Anterior cingulate cortex (tissue), 58 donors: ENCODE measurements at regions not wholly inside any gene's neighbourhood (a gene's known extent, or its start where the extent isn't known, plus 50 kb on each side); places are given as distances from the start of the nearest gene placed in this dataset.

Experiments
- DNase-seq, 58 donors: peaks; one replicate each; lab custom pipeline; 2025; lab: John Stamatoyannopoulos, UW

DNA sequence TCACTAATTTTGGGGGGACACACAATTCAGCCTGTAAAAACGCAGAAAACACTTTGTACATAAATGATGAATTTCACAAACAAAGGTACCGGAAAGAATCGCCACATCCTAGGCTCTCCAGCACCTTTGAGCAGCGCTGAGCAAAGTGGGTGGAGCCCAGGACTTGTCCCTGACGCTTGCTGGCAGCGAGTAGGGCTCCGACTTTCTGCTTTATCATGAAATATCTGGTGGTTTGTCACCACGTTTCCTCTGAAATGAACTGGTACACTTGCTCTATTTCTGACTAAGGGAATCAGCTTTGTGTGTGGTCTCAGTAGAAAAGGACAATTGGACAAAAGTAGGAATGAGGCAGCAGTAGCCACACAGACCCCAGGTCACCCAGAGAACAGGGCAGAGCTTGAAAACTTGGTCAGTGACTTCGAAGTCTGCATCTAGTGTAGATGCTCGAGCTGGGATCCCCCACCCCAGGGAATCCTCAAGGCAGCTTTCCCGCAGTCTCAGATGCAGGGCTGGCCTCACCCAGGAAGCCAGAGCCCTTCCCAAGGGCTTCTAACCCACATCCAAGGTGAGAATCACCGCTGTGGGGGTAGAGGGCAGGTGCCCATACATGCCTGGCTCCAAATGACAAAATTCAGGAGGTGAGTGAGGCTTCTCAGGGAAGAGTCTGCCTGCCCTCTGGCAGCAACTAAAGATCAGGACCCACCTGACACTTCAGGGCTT, 85.3 kb upstream of the SOX1 start:
- no peak for DNase-seq

GRCh38 chr13:111984349-111984748, 82.6 kb upstream of the SOX1 start:
- DNase-seq: no peak

DNA sequence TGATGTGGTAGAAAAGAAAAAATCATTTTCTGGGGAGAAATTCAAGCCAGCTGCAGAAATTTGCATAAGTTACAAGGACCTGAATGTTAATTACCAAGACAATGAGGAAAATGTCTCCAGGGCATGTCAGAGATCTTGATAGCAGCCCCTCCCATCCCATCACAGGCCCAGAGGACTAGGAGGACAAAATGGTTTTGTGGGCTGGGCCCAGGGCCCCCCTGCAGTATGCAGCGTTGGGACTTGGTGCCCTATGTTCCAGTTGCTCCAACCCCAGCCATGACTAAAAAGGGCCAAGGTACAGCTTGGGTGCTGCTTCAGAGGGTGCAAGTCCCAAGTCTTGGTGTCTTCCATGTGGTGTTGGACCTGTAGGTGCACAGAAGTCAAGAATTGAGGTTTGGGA, 76.6 kb upstream of the SOX1 start:
- no peak for DNase-seq

DNA sequence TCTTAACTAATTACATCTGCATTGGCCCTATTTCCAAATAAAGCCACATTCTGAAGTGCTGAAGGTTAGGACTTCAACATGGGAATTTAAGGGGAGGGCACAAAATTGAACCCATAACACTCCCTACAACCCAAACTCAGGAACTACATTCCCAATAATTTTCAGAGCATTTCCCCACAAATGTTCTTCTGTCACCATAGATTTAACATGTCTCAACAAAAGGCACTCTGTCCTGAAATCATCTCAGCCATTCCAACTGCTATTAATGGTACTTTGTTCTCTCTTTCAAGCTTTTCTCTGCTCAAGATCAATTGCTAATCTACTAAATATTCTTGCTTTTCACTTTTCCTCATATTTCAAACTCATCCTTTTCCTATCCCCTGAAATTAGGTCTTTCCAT, 74.0 kb upstream of the SOX1 start:
- no peak for DNase-seq

DNA sequence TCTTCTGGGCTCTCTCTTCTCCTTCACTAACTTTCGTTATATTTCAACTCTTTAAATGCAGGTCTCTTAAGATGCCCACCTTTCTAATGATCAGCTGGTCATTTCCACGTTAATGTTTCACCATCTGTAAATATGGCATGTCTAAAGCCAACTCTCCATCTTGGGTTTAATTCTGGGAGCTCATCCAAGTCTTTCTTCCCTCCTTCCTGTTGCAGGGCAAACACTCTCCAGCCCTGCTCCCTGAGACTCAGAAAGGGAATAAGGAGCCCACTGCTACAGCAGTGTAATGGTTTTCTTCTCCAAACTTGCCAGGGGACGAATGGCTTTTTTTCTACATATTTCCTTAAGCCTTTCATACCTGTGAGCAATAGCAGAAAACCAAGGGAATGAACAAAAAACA, 73.3 kb upstream of the SOX1 start:
- DNase-seq: no peak

DNA sequence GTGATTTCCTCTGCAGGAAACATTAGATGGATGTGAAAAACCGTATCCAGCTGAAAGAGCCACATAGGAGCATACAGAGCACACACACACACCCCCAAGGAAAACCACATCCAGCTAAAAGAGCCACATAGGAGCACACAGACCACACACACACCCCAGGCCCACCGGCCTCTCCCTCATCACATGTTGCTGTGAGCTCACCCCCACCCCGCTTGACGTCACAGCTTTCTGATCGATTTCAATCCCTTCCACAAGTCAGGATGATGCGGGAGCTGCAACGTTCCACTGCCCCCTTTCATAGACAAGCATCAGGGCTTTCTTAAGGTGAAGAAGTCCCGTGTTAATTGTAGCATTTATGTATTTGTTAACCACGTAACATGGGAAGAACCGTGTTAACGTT, 72.4 kb upstream of the SOX1 start:
- DNase-seq: no peak

DNA sequence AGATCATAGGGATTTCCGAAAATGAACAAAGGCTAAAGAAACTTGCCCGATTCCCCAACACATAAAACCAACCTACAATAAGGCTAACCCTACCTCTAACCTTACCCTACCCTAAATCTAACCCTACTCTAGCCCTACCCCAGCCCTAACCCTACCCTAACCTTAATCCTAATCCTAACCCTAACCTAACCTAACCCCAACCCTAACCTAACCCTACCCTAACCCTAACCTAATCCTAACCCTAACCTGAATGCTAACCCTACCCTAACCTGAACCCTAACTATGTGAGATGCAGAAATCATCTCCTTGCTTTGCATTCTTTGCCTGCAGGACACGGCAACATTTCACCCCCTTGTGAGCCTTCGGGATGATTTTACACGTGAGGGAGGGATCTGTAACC, 67.6 kb upstream of the SOX1 start:
- DNase-seq: no peak

GRCh38 chr13:112000888-112001287, 66.1 kb upstream of the SOX1 start:
- DNase-seq: no peak

GRCh38 chr13:112001571-112001970, 65.4 kb upstream of the SOX1 start:
- no peak for DNase-seq

- no peak for DNase-seq
Observed at GRCh38 chr13:112003396-112003795, 63.6 kb upstream of the SOX1 start.

- no peak for DNase-seq
Observed at GRCh38 chr13:112003941-112004340, 63.0 kb upstream of the SOX1 start.

DNA sequence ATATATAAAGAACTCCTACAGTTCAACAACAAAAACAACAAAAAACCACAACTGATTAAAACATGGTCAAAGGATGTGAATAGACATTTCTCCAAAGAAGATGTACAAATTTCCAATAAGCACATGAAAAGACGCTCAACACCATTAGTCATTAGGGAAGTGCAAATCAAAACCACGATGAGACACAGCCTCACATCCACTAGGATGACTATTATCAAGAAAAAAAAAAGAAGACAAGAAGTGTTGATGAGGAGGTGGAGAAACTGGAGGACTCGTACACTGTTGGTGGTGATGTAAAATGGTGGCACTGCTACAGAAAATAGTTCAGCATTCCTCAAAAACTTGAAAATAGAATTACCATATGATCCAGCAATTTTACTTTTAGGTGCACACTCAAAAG, 61.0 kb upstream of the SOX1 start:
- no peak for DNase-seq

DNA sequence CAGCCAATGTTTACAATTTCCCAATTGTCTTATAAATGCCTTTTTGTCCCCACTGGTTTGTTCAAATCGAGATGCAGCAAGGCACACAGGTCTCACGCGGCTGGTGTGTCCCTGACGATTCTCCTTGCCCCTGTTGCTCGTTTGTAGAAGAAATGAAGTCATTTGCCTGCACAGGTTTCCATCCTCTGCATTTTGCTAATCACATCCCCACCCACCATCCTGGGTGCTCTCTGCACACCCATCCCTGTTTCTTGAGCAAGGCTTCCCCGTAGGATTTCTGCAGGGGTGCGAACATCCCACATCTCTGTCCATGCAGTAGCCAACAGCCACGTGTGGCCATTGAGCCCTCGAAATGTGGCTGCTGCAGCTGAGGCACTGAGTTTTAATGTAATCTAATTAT, 59.8 kb upstream of the SOX1 start:
- DNase-seq: no peak

DNA sequence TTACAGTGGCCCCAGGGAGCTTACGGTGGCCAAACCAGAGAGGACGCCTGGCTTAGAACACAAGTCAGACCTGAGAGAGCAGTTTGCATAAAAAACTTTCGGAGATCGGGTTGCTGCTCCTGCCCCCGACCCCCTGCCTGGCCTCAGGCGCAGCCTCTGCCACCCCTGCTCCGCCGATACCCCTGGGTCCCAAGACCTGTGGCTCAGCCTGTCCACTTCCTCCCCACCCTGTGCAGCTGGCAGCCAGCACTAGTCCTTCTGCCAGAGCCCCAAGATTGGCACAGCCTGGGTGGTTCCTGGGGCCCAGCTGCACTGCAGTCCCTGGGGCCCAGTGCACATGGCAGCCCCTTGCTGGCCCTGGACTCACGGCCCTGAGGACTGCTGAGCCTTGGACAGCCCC, 56.2 kb upstream of the SOX1 start:
- no peak for DNase-seq

DNA sequence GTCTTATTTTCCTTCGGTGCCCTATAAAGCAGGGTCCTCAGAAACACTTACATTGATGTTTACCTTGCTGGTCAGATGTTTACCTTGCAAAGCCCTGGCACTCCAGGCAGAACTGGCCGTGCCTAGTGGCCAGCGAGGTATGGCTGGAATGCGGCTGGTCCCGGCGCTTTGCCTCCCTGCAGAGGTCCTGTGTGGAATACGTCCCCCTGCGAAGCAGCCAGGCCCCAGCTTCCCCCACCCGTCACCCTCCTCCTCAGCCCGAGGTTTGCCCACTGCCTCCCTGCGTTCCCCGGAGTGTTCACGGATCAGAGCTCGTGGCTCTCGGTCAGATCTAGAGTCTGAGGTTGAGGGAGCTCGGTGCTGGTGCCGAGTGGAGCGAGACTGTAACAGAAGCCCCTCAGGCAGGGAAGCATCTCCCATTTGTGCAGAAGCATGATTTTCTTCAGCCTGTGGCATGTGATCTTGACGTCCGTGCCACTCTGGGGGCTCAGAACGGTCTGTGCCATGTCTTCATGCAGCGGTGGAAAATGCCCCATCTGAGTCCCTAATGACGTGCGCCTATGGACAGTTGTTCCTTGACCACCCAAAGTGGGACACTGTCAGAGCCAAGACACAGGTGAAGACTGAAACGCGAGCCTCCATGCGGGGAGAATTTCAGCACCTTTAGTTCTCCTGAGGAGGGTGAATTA, 54.8 kb upstream of the SOX1 start:
- DNase-seq: no peak

DNA sequence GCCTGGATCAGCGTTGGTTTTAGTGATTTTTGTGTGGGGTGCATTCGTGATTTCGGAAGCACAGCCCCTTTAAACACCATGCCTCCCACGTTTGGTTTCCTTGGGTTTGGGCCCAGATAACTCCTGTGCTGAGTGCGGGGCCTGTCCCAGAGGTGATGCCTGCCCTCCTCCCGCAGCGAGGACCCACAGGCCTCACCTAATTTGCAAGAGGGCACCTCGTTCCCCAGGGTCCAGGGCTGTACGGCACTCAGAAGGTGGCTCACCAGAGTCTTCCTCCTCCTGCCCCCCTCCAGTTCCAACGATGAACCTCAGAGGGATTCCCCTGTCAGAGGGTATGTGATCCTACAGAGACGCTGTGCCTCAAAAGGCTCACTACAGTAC, 54.3 kb upstream of the SOX1 start:
- DNase-seq: no peak

DNA sequence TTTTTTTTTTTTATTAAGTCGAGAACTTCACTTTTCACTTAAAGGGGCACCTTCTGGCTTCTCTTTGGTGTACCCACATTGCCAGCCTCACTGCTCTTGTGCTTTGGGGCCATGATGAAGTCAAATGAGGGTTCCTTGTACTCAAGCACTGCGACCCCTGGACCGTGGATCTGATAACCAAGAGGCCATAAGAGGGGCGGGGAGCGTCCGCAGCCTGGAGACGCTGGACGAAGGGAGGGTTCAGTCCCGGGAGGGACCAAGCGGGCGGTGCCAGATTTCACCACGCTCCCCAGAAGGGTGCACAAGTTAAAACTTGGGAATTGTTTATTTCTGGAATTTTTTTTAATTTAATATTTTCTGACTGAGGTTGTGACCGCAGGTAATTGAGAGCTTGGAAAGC, 53.3 kb upstream of the SOX1 start:
- DNase-seq: no peak

DNA sequence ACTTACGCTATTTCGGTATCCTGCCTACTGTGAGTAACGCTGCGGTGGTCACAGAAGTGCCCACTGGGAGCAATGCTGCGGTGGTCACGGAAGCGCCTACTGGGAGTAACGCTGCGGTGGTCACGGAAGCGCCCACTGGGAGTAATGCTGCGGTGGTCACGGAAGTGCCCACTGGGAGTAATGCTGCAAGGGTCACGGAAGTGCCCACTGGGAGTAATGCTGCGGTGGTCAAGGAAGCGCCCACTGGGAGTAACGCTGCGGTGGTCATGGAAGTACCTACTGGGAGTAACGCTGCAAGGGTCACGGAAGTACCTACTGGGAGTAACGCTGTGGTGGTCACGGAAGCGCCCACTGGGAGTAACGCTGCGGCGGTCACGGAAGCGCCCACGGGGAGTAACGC, 52.1 kb upstream of the SOX1 start:
- peak in 1 of 58 donors; percentile 2 for DNase-seq
